Stimulated activated CD8-positive, alpha-beta memory T cell treated with anti-CD3 and anti-CD28 coated beads, Interleukin-15, amount 100 ng/mL, for 1 hour (primary cell): ENCODE measurements at regions not wholly inside any gene's neighbourhood (a gene's known extent, or its start where the extent isn't known, plus 50 kb on each side); places are given as distances from the start of the nearest gene placed in this dataset.
"Not testable (repeated sequence)": the region's sequence is repeated elsewhere in the genome, so short reads cannot be mapped to it uniquely, and the experiment has no call there.

Experiments used
- DNase-seq: peaks from one replicate; pipeline ENCODE4 v3.0.0-alpha.2; 2020; ENCODE audit warnings: low read depth

DNA sequence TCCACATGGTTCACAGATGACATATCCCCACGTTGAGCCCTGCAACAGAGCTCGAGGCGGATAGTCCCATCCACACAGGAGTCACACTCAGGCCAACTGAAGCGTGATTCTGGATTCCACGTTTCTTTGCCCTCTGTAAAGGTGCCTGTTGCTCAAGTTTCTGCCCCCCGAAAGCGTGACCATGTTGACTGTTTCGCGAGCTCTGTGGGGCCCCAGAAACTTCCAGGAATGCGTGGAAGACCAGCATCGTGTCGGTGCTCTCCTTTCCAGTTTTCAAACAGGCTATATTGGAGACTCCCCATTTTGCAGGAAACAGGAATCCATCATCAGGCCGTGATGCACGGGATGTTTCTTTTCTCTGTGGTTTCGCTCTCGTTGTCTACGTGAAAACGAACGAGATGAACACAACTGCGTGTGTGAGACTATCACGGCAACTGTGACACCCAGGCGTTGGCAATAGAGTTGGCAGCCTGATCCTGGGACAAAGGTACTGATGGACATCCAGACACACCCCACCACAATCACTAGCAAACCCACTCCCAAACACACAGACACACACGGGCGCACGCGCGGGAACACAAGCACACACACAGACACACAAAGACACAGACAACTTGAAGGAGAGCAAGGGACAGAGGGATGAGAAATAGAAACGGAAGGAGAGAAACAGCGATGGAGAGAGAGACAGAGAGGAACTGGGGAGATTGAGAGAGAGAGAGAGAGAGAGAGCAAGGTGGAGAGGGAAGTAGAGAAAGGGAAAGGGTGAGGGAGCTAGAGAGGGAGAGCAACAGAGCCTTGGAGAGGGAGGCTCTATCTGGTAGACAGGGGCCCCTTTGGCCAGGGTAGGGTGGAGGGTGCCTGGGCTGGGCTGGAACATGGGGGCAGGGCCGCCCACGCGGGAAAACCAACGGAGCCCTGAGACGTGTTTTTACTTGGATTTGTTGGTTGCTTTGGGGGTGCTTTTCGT, 1609.3 kb downstream of the SPATA31A7 start:
- DNase-seq: not testable (repeated sequence)

DNA sequence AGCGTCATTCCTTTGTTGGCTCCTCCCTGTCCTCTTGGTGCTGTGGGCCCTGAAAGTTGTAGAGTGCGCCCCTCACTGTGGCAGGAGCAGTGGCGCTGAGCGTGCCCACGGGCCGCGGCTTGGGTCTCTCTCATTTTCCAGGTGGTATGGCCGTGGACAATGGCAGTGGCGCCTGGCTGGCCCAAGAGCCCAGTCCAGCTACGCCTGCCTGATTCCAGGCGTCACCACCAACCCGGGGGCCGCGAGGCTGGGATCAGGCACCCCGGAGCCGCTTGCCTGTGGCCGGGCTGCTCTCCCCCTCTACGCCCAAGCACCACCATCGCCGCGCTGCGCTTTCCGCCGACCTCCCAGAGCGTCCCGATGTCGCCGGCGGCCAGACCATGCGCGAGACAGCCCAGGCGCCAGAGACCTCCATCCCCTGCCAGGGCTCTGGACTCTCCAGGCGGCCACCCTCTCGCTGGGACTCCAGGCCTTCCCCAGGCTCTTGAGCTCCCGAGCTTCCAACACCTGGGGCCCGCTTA, 1610.1 kb downstream of the SPATA31A7 start:
- DNase-seq: not testable (repeated sequence)

DNA sequence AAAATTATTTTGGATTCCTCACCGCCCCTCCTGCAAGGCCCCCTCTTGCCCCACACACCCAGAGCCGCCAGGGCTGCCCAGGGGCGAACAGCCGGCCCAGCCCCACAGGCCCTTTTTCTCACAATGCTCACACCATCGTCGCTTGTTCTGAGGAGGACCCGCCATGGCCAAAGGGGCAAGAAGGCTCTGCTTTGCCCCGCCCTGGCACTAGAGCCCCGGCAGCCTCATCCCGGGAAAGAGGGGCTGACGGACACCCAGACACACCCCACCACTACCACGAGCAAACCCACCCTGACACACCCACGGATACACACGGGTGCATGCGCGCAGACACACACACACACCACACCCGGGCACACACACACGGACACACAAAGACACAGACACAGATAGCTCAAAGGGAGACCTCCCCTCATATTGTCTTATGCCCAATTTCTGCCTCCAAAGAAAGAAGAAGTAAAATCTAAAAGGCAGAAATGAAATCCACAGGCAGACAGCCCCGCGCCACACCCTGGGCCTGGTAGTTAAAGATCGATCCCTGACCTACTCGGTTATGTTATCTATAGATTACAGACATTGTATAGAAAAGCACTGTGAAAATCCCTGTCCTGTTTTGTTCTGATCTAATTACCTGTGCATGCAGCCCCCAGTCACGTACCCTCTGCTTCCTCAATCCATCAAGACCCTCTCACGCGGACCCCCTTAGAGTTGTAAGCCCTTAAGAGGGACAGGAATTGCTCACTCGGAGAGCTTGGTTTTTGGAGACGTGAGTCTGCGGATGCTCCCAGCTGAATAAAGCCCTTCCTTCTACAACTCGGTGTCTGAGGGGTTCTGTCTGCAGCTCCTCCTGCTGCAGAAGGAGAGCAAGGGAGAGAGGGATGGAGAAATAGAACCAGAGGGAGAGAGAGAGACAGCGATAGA, 1610.9 kb downstream of the SPATA31A7 start:
- DNase-seq: not testable (repeated sequence)

DNA sequence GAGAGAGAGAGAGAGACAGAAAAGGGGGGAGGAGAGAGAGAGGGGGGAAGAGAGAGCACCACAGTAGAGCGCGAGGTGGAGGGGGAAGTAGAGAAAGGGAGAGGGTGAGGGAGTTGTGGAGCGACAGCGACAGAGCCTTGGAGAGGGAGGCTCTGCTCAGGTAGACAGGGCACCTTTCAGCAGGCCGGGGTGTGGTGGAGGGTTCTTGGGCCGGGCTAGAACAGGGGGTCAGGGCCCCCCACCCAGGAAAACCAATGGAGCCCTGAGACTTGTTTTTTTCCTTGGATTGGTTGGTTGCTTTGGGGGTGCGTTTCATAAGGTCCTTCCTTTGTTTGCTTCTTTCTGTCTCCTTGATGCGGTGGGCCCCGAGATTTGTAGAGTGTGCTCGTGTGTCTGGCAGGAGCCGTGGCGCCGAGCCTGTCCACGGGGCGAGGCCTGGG, 1611.6 kb downstream of the SPATA31A7 start:
- not testable (repeated sequence) for DNase-seq

DNA sequence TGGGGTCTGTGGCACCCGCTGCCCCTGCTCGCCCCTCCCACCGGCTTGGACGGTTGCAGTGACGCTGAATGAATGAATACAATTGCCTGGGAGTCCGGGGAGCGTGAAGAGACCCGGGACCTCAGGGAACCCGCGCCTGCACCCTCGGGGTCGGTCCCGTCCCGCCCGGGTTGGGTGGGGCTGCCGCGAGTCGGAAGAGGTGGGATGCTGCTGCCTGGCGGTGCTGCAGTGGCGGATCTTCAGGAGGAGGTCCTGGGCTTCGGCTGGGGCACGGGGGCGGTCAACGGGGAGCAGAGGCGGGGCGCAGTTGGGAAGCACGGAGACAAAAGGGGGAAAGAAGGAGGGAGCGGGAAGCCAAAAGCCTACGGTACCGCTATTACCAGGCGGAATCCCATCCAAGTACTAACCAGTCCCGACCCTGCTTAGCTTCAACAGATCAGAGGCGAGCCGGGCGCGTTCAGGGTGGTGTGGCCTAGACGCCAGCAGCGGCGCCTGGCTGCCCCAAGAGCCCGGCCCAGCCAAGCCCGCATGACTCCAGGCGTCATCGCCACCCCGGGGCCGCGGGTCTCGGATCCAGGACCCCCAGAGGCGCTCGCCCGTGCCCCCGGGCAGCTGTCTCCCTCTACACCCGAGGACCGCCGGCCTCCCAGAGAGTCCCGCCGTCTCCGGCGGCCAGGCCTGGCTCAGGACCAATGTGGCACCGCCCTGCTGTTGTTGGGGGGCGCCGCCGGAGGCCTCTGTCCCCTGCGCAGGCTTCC, 1612.3 kb downstream of the SPATA31A7 start:
- not testable (repeated sequence) for DNase-seq

DNA sequence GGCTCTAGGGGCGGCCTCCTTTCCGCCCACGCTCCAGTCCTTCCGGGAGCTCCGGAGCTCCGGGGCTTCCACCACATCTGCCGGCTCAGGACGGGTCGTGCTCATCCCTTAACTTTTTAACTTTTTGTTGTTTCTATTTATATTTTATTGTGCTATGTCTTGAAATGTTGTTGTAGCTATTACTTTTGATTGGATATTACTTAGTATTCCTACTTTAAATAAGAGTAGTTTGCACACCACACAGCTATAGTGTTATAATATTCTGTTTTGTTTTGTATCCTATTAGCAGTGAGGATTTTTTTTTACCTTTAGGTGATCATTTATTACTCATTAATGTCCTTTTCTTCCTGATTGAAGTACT, 1612.9 kb downstream of the SPATA31A7 start:
- not testable (repeated sequence) for DNase-seq

DNA sequence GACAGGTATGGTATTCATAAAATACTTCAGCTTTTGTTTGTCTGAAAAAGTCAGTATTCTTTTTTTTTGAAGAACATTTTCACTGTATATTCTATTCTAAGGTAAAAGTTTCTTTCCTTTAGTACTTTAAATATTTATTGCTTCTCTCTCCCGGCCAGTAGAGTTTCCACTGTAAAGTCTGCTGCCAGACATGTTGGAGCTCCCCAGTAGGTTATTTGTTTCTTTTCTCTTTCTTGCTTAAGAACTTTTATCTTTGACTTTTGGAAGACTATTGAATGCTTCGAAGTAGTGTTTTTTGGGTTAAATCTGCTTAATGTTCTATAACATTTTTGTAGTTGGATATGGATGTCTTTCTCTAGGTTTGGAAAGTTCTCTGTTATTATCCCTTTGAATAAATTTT, 1613.3 kb downstream of the SPATA31A7 start:
- not testable (repeated sequence) for DNase-seq

DNA sequence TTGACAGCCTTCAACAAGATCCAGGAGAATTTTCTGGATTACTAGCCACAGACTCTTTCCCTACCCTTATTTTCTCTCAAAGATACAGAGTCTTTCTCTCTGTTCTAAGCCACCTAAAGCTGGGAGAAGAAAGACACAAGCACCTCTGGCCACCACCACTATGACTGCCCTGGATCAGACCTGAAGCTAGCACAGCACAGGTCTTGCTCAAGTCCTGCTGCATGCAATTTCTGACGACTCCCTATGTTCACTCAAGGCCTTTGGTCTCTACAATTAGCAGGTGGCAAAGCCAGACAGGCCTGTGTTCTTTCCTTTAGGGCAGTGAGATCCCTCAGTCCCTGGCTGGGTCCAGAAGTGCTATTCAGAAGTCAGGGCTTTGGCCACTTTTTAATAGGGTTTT, 1614.5 kb downstream of the SPATA31A7 start:
- DNase-seq: not testable (repeated sequence)

DNA sequence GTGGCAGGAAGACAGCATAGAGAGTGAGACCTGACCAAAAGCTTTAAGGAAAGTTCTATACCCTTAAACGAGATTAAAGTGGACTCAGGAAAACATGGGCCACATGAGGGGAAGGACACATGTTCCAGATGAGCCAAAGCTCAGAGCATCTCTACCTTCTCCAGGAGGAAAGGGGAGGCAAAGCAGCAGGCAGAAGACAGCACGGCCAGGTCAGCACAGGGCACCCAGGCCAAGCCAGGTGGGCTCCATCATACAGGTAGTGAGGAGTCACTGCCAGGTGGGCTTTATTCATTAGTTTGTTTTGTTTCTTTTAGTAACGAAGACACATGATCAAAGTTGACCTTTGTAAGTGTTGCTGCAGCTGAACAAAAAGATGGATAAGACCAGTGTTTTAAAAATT, 1617.6 kb downstream of the SPATA31A7 start:
- not testable (repeated sequence) for DNase-seq

DNA sequence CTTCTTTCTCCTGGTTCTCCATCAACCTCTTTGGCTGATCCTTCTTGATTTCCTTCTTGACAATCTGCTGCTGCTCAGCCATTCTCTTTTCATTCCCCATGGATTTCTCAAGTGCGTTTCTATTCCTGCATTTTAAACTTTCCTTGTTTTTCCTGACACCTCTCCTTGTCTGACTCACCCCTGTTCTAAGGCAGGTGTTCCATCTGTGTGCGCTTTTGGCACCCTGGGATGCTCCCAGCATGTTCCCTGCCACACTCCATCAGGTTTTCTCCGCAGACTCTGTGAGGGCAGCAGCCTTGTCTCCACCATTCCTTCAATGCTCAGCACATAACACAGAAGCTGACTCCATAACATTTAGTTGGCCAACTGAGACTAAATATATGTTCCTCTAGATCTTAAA, 1618.2 kb downstream of the SPATA31A7 start:
- not testable (repeated sequence) for DNase-seq

DNA sequence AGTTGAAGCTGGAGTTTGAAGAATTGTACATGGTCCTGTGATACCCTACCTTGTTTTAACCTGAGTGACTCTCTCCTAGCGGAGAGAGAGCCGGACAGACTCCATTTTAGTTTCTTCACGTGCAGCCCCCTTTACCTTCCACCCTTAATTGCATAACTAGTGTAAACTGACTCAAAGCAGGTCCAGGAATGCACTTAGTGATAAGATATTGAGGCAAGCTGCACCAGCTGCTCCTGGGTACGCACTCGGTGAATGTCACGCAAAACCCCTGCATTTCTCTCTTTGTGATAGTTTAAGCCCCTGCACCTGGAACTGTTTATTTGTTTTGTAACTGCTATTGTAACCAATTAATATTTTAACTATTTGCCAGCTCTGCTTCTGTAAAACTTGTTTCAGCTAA, 1620.5 kb downstream of the SPATA31A7 start:
- DNase-seq: not testable (repeated sequence)

DNA sequence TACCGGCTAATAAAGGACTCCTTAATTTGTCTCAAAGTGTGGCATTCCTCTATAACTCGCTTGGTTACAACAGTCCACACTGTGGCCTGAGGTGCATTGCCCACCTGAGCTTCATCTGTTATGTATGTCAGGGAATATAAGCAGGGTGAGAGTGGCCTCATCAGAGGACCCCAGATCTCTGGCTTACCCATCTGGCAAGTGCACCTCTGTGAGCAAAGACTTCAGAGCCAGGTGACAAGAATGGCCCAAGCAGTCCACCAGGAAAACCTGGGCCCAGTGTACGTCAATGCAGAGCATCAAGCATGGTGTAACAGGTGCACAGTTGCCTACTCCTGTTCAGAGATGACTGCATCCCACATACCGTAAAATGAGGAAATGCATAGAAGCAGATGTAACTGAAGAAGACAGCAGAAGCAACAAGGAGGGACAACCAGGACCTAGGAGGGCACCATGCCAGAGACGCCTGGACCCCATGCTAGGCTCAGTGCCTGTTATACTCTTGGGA, 1621.0 kb downstream of the SPATA31A7 start:
- not testable (repeated sequence) for DNase-seq

DNA sequence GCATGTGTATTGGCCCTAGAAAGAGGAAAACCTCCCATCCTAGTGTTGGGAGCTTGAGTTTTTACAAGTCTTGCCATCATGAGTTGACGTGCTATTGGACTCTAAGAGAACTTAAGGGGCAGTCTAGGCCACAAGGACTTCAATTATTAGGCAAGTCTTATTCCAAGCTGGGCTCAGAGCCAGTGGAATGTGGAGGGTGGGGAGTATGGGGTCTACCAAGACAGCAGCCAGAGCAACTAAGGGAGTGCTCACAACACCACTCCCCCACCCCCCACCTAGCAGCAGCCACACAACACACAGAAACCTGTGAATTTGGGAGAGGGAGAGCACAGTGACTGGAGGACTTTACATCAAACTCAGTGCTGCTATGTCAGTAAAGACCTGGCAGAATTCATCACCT, 1625.6 kb downstream of the SPATA31A7 start:
- DNase-seq: not testable (repeated sequence)

DNA sequence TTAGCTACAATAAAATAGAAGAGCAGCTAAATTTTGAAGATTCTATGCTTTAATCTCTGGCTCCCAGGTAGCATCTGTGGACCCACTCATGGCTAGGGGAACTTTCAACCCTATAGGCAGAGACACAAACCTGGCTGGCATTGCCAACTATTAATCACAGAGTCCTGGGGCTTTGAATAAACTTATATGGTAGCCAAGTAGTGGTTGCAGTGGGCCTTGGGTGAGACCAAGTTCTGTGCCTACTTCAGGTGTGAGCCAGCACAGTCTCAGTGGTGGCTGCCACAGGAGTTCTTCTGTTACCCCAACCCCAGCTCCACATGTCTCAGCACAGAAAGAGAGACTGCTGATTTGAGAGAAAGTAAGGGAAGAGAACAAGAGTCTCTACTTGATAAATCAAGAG, 1626.5 kb downstream of the SPATA31A7 start:
- DNase-seq: not testable (repeated sequence)

DNA sequence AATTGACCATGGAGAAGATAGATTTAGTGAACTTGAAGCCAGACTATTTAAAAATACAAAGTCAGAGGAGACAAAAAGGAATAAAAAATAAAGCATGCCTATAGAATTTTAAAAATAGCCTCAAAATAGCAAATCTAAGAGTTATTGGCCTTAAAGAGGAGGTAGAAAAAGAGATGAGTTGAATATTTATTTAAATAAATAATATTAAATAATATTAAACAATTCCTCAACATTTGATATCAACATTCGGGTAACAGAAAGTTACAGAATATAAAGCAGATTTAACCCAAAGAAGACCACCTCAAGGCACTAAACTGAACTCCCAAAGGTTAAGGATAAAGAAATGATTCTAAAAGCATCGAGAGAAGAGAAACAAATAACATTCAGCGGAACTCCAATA, 1627.4 kb downstream of the SPATA31A7 start:
- not testable (repeated sequence) for DNase-seq

DNA sequence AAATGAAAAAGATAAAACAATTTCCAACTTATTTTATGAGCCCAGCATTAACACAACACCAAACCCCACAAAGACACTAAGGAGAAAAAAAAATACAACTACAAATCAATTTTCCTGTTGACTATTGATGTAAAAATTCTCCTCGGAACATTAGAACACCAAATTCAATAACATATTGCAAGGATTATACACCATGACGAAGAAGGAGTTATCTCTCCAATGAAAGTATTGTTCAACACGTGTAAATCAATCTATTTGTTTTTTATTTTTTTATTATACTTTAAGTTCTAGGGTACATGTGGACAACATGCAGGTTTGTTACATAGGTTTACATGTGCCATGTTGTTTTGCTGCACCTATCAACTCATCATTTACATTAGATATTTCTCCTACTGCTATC, 1632.3 kb downstream of the SPATA31A7 start:
- not testable (repeated sequence) for DNase-seq

DNA sequence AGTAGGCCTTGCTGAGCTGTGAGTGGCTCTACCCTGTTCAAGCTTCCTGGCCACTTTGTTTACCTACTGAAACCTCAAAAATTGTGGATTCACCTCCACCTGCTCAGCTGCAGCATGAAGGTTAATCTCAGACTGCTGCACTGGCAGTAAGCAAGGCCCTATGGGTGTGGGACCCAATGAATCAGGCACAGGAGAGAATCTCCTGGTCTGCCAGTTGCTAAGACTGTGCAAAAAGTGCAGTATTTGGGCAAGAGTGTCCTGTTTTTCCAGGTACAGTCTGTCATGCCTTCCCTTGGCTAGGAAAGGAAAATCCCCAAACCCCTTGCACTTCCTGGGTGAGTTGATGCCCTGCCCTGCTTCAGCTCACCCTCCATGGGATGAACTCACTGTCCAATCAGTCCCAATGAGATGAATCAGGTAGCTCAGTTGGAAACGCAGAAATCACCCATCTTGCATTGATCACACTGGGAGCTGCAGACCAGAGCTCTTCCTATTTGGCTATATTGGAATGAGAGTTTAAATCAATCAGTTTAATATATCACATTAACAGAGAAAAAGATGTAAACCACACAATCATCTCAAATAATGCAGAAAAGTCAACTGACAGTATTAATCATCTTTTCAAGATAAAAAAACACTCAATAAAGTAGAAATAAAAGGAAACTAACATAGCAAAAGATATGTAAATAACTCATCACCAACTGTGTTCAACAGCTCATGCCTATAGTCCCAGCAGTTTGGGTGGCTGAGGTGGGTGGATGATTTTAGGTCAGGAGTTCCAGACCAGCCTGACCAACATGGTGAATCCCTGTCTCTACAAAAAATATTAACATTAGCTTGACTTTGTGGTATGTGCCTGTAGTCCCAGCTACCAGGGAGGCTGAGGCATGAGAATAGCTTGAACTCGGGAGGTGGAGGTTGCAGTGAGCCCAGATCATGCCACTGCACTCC, 1638.4 kb downstream of the SPATA31A7 start:
- DNase-seq: not testable (repeated sequence)

DNA sequence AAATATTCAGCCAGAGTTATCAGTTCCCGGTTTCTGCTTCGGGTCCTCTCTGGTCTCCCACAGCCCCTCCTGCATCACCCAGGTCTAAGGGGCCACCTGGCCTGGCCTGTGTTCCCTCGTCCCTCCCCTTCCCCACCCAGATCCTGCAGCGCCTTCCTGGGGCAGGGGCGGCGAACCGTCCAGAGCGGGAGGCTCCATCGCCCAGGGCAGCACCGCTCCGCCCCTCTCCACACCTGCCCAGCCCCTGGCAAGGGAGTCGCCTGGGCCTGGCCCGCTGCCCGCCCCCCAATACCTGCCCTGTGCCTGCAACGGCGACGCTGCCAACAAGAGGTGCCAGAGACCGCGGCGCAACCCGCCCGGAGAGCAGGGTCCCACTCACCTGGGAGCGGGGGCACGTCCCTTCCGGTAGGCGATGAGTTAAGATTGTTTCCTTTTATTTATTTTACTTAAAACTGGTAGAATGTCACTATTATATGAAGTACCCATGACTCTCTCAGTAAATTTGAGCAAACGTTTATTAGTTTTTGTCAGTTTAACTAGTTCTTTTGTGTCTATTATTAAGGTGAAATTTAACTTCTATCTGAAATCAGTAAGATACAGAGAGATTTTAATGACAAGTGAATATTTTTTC, 1641.1 kb downstream of the SPATA31A7 start:
- DNase-seq: not testable (repeated sequence)
